HPDE6-E6E7 (cell line): ENCODE measurements at regions not wholly inside any gene's neighbourhood (a gene's known extent, or its start where the extent isn't known, plus 50 kb on each side); places are given as distances from the start of the nearest gene placed in this dataset.
"Not testable (repeated sequence)": the region's sequence is repeated elsewhere in the genome, so short reads cannot be mapped to it uniquely, and the experiment has no call there.

ENCODE experiments used
- DNase-seq: peaks from one replicate; pipeline ENCODE4 v3.0.0; 2011; ENCODE audit warnings: missing footprints; ENCODE audit errors: extremely low spot score

GRCh38 chr14:96686126-96686525 lies 111.1 kb upstream of the VRK1 start:
- DNase-seq, result no peak

- DNase-seq, result no peak
Measured at GRCh38 chr14:96688629-96689028, 108.6 kb upstream of the VRK1 start.

- no peak for DNase-seq
Measured at GRCh38 chr14:96690713-96691383, 106.3 kb upstream of the VRK1 start.

GRCh38 chr14:96693252-96693820 lies 103.8 kb upstream of the VRK1 start:
- DNase-seq, result no peak

GRCh38 chr14:96693987-96694386 lies 103.2 kb upstream of the VRK1 start:
- DNase-seq, result no peak

GRCh38 chr14:96698960-96699539 lies 98.1 kb upstream of the VRK1 start:
- no peak for DNase-seq

- no peak for DNase-seq
Measured at GRCh38 chr14:96699666-96700065, 97.5 kb upstream of the VRK1 start.

GRCh38 chr14:96702831-96703230 lies 94.4 kb upstream of the VRK1 start:
- DNase-seq, result no peak

- no peak for DNase-seq
Measured at GRCh38 chr14:96705422-96706092, 91.6 kb upstream of the VRK1 start.

- DNase-seq, result no peak
Measured at GRCh38 chr14:96706893-96707292, 90.3 kb upstream of the VRK1 start.

GRCh38 chr14:96710060-96710666 lies 87.0 kb upstream of the VRK1 start:
- no peak for DNase-seq

- no peak for DNase-seq
Measured at GRCh38 chr14:96711559-96712267, 85.5 kb upstream of the VRK1 start.

GRCh38 chr14:96713426-96713825 lies 83.8 kb upstream of the VRK1 start:
- DNase-seq, result no peak

GRCh38 chr14:96714537-96714936 lies 82.6 kb upstream of the VRK1 start:
- not testable (repeated sequence) for DNase-seq

GRCh38 chr14:96717116-96717515 lies 80.1 kb upstream of the VRK1 start:
- DNase-seq, result no peak

- DNase-seq, result no peak
Measured at GRCh38 chr14:96718407-96718806, 78.8 kb upstream of the VRK1 start.

GRCh38 chr14:96720702-96721101 lies 76.5 kb upstream of the VRK1 start:
- not testable (repeated sequence) for DNase-seq

- DNase-seq, result no peak
Measured at GRCh38 chr14:96722736-96723135, 74.4 kb upstream of the VRK1 start.

- DNase-seq, result no peak
Measured at GRCh38 chr14:96723946-96724345, 73.2 kb upstream of the VRK1 start.

GRCh38 chr14:96725232-96725631 lies 72.0 kb upstream of the VRK1 start:
- DNase-seq, result no peak

- DNase-seq, result no peak
Measured at GRCh38 chr14:96727073-96727472, 70.1 kb upstream of the VRK1 start.

GRCh38 chr14:96727491-96727890 lies 69.7 kb upstream of the VRK1 start:
- no peak for DNase-seq
